IPS-18c (cell line): ENCODE measurements at regions not wholly inside any gene's neighbourhood (a gene's known extent, or its start where the extent isn't known, plus 50 kb on each side); places are given as distances from the start of the nearest gene placed in this dataset.
"Not testable (repeated sequence)": the region's sequence is repeated elsewhere in the genome, so short reads cannot be mapped to it uniquely, and the experiment has no call there.

Experiments
- H3K4me3 ChIP-seq: 2 replicates; pipeline ENCODE4 v1.7.0; 2013; ENCODE audit warnings: low read depth, mild to moderate bottlenecking, low read length, moderate library complexity; ENCODE audit not compliant: insufficient read depth
- H3K9me3 ChIP-seq: one replicate; pipeline ENCODE4 v1.6.1; 2013; ENCODE audit warnings: mild to moderate bottlenecking, low read length, moderate library complexity; ENCODE audit not compliant: control insufficient read depth, insufficient read depth

DNA sequence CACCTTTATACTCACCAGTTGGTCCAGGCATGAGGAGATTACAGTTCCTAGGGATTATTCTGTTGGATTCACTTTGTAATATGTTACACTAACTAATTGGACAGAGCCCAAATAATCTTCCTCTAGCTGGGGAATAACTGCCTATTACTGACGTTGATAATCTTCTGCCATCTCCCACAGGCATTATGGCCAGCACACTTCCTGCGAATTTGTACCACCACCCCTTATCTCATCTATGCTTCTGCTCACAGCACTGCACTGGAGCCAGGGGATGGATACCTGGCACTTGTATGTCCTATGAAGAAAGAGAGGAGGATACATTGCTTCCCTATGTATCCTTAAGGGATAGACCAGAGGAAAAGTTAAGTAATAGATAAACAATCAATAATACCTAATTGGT, 494.8 kb upstream of the MAN1A1 start:
- Histone ChIP-seq H3K4me3 (no peak overlapping the region), H3K9me3 (no peaks in the 10 kb centered on the region)

DNA sequence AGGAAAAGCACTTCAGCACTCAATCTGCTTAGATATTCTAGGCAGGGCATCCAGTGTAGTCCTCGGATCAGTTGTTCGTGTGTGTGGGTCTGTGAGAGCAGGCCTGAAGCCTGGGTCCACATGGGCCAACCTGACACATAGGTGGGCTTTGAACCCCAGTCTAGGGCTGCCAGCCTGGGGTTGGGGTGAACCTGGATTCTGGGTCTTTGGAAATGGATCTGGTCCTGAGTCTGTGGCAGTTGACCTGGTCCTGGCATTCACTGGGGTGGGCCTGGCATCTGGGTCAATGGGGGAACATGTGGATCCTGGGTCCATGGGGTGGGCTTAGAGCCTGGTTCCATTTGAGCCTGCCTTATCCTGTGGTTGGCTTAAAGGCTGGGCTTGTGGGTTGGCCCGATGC, 492.6 kb upstream of the MAN1A1 start:
- Histone ChIP-seq H3K4me3 (no peak overlapping the region), H3K9me3 (no peaks in the 10 kb centered on the region)

DNA sequence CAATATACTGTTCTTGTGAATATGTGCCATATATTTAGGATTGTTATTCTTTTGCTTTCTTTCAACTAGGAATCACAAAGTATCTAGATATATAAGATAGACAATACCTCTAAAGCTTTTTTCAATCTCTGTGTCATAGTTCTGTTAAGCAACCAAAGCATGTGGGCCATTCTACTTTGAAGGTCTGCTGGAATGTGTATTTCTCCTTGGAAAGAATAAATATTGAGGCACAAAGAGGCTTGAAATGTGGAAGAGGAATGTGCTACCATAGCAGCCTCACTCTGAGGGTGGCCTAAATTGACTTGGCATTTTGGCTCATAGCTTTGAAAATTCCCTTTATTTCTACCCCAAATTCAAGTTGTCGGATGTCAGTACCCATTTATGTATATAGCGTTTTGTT, 488.5 kb upstream of the MAN1A1 start:
- Histone ChIP-seq H3K4me3 (no peak overlapping the region), H3K9me3 (no peaks in the 10 kb centered on the region)

DNA sequence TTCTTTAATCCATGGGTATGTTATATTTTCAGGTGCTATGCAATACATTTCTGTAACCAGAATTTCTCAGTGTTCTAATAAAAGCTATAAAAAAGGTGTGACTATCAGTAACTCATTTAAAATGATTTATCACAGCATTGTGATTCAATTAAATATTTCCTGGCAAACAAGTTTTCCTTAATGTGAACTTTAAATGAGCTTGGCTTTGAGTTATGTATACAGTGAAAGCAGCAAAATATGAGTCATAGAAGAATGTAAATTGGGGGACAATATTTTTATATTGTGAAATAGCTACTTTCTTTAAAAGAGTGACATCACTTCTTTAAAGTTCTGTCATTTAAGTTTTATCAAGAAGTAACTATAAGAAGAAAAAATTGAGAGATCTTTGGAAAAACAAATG, 484.9 kb upstream of the MAN1A1 start:
- H3K4me3 ChIP-seq: no peak overlapping the region
- peaks cover 2% of the 10 kb centered on the region for H3K9me3 ChIP-seq

GRCh38 chr6:119832411-119832810, 482.9 kb upstream of the MAN1A1 start:
- Histone ChIP-seq H3K9me3 (peaks cover 2% of the 10 kb centered on the region), H3K4me3 (no peak overlapping the region)

DNA sequence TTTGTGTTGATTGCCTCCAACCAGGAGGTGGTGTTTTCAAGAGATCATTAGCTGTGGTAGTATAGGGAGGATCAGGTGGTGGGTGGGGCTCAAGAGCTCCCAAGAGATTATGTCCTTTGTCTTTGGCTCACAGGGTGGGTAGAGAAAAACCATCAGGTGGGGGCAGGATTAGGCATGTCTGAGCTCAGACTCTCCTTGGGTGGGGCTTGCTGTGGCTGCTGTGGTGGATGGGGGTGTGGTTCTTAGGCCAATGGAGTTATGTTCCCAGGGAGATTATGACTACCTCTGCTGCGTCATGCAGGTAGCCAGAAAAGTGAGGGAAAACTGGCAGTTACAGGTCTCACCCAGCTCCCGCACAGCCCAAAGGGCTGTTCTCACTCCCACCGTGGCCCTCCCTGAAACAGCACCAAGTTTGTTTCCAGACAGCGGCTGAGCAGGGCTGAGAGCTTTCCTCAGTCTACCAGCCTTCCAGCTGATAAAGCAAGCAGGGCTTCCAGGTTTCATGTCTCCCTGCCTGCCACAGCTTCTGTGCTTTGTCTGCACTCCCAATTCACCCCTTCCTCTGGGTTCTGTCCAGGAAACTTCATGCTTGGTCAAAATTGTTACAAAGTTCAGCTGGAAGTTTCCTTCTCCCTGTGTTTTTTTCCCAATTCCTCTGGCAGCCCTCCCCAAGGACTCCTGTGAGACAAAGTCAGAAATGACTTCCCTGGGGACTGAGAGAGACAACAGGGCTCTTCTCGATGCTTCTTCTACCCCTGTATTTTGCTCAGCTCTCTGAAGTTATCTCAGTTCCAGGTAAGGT, 481.1 kb upstream of the MAN1A1 start:
- H3K4me3 ChIP-seq: no peak overlapping the region

GRCh38 chr6:119830069-119830468, 480.5 kb upstream of the MAN1A1 start:
- no peak overlapping the region for H3K4me3 ChIP-seq
- H3K9me3 ChIP-seq: peaks cover 2% of the 10 kb centered on the region

More for the DNA sequence above, 481.1 kb upstream of the MAN1A1 start:
- H3K9me3 ChIP-seq: peaks cover 2% of the 10 kb centered on the region

DNA sequence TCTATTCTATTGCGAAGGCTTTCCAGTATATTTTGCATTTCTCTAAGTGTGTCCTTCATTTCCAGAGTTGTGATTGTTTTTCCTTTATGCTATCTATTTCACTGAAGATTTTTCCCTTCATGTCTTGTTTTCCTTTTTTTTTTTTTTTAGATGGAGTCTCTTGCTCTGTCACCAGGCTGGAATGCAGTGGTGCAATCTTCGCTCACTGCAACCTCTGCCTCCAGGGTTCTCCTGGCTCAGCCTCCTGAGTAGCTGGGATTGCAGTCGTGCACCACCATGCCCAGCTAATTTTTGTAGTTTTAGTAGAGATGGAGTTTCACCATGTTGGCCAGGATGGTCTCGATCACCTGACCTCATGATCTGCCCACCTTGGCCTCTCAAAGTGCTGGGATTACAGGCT, 479.9 kb upstream of the MAN1A1 start:
- not testable (repeated sequence) for H3K9me3 ChIP-seq

GRCh38 chr6:119829006-119829405, 479.4 kb upstream of the MAN1A1 start:
- peaks cover 2% of the 10 kb centered on the region for H3K9me3 ChIP-seq
- no peak overlapping the region for H3K4me3 ChIP-seq

More for the DNA sequence above, 479.9 kb upstream of the MAN1A1 start:
- not testable (repeated sequence) for H3K4me3 ChIP-seq

- no peaks in the 10 kb centered on the region for H3K9me3 ChIP-seq
- H3K4me3 ChIP-seq: no peak overlapping the region
These were observed 471.8 kb upstream of the MAN1A1 start for GRCh38 chr6:119821380-119821779.

DNA sequence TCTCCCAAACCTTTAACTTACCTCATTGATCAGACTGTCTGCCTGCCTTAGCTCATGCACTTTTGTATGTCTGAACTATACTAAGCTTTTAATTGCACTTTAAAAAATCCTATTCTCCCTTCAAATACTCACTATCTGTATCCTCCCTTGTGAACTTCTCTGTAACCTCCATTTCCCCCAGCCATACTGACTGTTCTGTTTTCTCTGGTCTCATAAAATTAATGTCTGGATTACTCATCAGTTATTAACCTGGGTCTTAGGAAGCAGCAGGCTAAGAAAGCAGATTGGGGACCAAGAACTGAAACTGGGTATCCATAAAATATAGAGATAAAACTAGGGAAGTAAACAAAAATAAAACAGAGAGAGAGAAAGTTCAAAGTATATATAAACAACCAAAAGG, 469.3 kb upstream of the MAN1A1 start:
- H3K9me3 ChIP-seq: no peaks in the 10 kb centered on the region
- H3K4me3 ChIP-seq: no peak overlapping the region

GRCh38 chr6:119814609-119815400, 465.2 kb upstream of the MAN1A1 start:
- H3K4me3 ChIP-seq: no peak overlapping the region
- no peaks in the 10 kb centered on the region for H3K9me3 ChIP-seq

DNA sequence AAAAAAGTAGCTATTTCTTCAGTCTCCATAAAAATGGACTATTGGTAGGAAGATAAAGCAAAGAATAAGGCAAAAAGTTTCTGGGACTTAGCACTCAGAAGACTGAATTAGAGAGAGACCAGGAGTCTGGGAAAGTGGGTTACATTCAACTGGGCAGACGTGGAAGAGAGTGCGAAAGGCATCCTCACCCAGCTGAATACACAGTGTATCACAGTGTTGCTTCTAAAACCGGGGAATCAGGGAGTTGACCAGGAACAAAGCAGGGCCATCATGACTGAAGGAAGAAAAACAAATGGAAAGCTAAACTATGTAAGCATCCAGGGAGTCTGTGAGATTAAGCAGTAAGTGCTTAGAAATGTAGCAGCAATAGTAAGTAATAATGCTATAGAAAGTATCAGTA, 452.9 kb upstream of the MAN1A1 start:
- Histone ChIP-seq H3K4me3 (no peak overlapping the region), H3K9me3 (no peaks in the 10 kb centered on the region)

DNA sequence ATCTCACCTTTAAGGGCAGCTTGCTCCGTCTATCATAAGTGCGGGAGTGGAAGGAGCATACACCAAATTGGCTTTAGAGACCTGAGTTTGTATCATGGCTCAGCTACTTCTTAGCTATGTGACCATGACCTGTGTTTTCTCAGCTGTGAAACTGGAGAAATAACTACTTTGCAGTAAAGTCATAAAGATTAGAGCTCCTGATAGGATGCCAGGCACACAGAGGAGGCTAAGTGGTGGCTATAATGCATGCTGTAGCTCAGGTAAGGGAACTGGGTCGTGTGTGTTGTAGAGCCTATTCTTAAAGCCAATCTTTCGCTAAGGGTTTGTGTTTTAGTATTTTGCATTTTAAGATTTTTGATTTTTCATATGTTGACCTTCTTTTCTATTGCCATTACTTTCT, 451.5 kb upstream of the MAN1A1 start:
- no peak overlapping the region for H3K4me3 ChIP-seq
- no peaks in the 10 kb centered on the region for H3K9me3 ChIP-seq

GRCh38 chr6:119800526-119800925, 451.0 kb upstream of the MAN1A1 start:
- H3K9me3 ChIP-seq: no peaks in the 10 kb centered on the region

DNA sequence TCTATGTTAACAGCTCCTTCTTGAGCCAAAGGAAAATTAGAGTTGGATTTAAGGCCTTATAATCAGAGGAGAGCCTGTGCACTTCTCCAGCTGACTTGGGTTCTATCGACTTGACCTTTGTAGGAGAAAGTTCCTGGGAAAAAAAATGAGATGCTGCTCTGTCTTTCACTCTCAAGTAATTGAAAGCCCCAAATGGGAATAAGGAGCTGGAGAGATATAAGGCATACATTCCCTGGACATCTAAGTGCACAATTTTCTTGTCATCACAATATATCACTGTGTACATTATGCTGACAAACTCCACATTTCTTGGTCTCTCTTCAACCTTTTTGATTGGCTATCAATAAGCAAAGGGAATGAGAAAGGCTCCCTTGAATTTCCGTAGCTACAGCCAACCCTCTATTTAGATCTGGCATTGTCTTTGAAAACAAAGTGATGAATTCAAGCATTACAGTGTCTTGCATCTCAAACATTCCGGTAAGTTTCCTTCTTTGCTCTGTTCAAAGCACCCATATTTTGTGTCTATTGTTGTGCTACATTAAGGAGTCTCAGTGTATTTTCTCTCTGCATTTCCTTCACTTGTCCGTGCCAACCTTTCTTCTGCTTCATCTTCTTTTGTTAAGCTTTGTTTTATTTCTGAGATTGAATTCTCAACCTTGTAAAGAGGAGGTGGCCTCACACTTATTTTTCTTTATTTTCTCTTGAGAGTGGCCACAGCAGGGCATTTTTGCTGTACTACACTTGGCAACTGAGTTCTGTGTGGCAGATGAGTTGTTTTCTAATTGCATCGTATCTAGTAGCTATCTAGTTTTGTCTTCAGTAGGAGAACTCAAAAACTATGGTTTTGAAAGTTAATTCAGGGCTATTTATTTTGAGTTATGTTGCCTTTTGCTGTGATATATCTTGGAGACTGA, 450.3 kb upstream of the MAN1A1 start:
- Histone ChIP-seq H3K9me3 (no peaks in the 10 kb centered on the region), H3K4me3 (no peak overlapping the region)

More at GRCh38 chr6:119800526-119800925, 451.0 kb upstream of the MAN1A1 start:
- no peak overlapping the region for H3K4me3 ChIP-seq

GRCh38 chr6:119791736-119792135, 442.2 kb upstream of the MAN1A1 start:
- Histone ChIP-seq H3K4me3 (no peak overlapping the region), H3K9me3 (no peaks in the 10 kb centered on the region)
